ENCODE measurements at regions not wholly inside any gene's neighbourhood (a gene's known extent, or its start where the extent isn't known, plus 50 kb on each side); places are given as distances from the start of the nearest gene placed in this dataset.

DNA sequence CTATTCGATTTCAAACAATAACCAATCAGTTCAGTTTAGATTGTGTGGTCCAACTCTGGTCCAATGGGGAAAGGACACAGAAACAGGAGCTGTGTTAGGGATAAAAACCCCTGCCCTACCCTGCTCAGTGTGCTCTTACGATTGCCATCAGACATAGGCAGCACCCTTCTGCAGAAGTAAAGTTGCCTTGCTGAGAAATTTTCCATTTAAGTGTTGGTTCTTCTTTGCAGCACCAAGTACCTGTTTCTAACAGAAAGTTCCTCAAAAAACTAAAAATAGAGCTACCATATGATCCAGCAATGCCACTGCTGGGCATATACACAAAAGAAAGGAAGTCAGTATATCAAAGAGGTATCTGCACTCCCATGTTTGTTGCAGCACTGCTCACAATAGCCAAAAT, 206.2 kb upstream of the CNTN4 start:
- no peaks in the 10 kb centered on the region for H3K79me2 ChIP-seq (ENCODE audit: low read length)
- H3K4me3 ChIP-seq (ENCODE audit: low read length), result no peak overlapping the region
- no peaks in the 10 kb centered on the region for H3F3A ChIP-seq (ENCODE audit: insufficient read depth, low read length)
- no peak overlapping the region for H3K4me2 ChIP-seq (ENCODE audit: low read depth, low read length)
- no peaks in the 10 kb centered on the region for H3K4me1 ChIP-seq (ENCODE audit: low read length)
- H3K9ac ChIP-seq (ENCODE audit: low read length), result no peak overlapping the region
- DNase-seq, result no peak
- H4K20me1 ChIP-seq (ENCODE audit: insufficient read depth, low read length), result no peaks in the 10 kb centered on the region
- TF ChIP-seq EZH2 (optimal IDR thresholded peaks at IDR 0.05; ENCODE audit: low read depth, low read length), result no peak
- TF ChIP-seq, protein P1, sequence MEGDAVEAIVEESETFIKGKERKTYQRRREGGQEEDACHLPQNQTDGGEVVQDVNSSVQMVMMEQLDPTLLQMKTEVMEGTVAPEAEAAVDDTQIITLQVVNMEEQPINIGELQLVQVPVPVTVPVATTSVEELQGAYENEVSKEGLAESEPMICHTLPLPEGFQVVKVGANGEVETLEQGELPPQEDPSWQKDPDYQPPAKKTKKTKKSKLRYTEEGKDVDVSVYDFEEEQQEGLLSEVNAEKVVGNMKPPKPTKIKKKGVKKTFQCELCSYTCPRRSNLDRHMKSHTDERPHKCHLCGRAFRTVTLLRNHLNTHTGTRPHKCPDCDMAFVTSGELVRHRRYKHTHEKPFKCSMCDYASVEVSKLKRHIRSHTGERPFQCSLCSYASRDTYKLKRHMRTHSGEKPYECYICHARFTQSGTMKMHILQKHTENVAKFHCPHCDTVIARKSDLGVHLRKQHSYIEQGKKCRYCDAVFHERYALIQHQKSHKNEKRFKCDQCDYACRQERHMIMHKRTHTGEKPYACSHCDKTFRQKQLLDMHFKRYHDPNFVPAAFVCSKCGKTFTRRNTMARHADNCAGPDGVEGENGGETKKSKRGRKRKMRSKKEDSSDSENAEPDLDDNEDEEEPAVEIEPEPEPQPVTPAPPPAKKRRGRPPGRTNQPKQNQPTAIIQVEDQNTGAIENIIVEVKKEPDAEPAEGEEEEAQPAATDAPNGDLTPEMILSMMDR (IDR thresholded peaks at IDR 0.05; ENCODE audit: low read length), result no peak
- TF ChIP-seq EZH2phosphoT487 (IDR thresholded peaks at IDR 0.05; ENCODE audit: low read length), result no peak
- no peak overlapping the region for H2AFZ ChIP-seq (ENCODE audit: low read length)
- no peaks in the 10 kb centered on the region for H3K27me3 ChIP-seq (replicated peaks; ENCODE audit: insufficient read depth, low read length)
- no peaks in the 10 kb centered on the region for H3K36me3 ChIP-seq (replicated peaks; ENCODE audit: insufficient read depth, low read length)
- H3K9me2 ChIP-seq (replicated peaks; ENCODE audit: insufficient read depth, low read length), result no peaks in the 10 kb centered on the region
- no peaks in the 10 kb centered on the region for H3K9me3 ChIP-seq (replicated peaks; ENCODE audit: insufficient read depth, low read length)
- H3K27ac ChIP-seq (ENCODE audit: low read length), result no peak overlapping the region

DNA sequence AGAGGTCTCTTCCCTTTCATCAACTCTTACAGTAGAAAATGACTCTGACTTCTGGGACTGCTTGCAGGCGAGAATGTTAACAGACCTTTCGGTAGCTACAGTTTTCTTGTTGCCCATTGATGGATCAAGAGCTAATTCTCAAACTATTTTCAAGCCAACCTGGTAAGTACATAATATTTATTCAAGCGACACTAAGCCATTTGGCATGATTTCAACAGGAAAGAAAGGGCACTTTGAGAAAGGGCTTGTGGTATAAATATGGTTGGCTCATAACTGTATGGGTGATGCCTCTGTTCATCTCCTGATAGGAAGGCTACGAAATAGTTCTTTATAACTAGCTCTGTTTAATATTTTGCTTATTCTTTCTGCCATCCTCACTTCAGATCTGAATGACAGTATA, 196.2 kb upstream of the CNTN4 start:
- Histone ChIP-seq H3K79me2 (ENCODE audit: low read length) (no peaks in the 10 kb centered on the region), H3K36me3 (replicated peaks; ENCODE audit: insufficient read depth, low read length) (no peaks in the 10 kb centered on the region), H3K9me3 (replicated peaks; ENCODE audit: insufficient read depth, low read length) (no peaks in the 10 kb centered on the region), H3K9ac (ENCODE audit: low read length) (no peak overlapping the region), H3K4me1 (ENCODE audit: low read length) (no peaks in the 10 kb centered on the region), H3K27ac (ENCODE audit: low read length) (no peak overlapping the region), H3F3A (ENCODE audit: insufficient read depth, low read length) (no peaks in the 10 kb centered on the region), H4K20me1 (ENCODE audit: insufficient read depth, low read length) (no peaks in the 10 kb centered on the region), H3K4me2 (ENCODE audit: low read depth, low read length) (no peak overlapping the region), H3K27me3 (replicated peaks; ENCODE audit: insufficient read depth, low read length) (no peaks in the 10 kb centered on the region), H2AFZ (ENCODE audit: low read length) (no peak overlapping the region), H3K9me2 (replicated peaks; ENCODE audit: insufficient read depth, low read length) (no peaks in the 10 kb centered on the region), H3K4me3 (ENCODE audit: low read length) (no peak overlapping the region)
- TF ChIP-seq, protein P1 (IDR thresholded peaks at IDR 0.05; ENCODE audit: low read length), result no peak
- TF ChIP-seq EZH2 (optimal IDR thresholded peaks at IDR 0.05; ENCODE audit: low read depth, low read length) (no peak), EZH2phosphoT487 (IDR thresholded peaks at IDR 0.05; ENCODE audit: low read length) (no peak)
- DNase-seq, result no peak

DNA sequence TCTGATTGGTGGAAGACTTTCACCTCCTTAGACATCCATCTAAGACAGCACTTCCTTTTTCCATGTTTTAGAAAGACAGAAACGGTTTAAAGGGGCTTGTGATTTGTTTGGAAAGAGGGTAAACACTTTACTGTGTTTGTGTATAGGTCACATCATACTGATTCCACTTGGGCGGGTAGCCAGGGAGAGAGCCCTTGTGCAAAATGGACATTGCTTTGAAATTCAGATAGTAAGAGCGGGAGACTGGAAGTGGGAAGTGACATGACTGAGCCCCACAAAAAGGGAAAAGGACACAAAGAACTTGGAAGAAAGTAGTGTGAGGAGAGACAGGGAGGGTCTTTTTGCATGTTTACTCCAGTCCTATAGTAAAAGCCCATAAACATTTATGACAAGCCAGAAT, 195.6 kb upstream of the CNTN4 start:
- no peak overlapping the region for H3K9ac ChIP-seq (ENCODE audit: low read length)
- no peak for DNase-seq
- no peak overlapping the region for H3K4me3 ChIP-seq (ENCODE audit: low read length)
- H2AFZ ChIP-seq (ENCODE audit: low read length), result no peak overlapping the region
- no peaks in the 10 kb centered on the region for H3K27me3 ChIP-seq (replicated peaks; ENCODE audit: insufficient read depth, low read length)
- H3K36me3 ChIP-seq (replicated peaks; ENCODE audit: insufficient read depth, low read length), result no peaks in the 10 kb centered on the region
- no peak overlapping the region for H3K4me2 ChIP-seq (ENCODE audit: low read depth, low read length)
- no peaks in the 10 kb centered on the region for H3F3A ChIP-seq (ENCODE audit: insufficient read depth, low read length)
- H3K9me2 ChIP-seq (replicated peaks; ENCODE audit: insufficient read depth, low read length), result no peaks in the 10 kb centered on the region
- H4K20me1 ChIP-seq (ENCODE audit: insufficient read depth, low read length), result no peaks in the 10 kb centered on the region
- TF ChIP-seq EZH2 (optimal IDR thresholded peaks at IDR 0.05; ENCODE audit: low read depth, low read length), result no peak
- no peak overlapping the region for H3K27ac ChIP-seq (ENCODE audit: low read length)
- no peaks in the 10 kb centered on the region for H3K4me1 ChIP-seq (ENCODE audit: low read length)
- H3K9me3 ChIP-seq (replicated peaks; ENCODE audit: insufficient read depth, low read length), result no peaks in the 10 kb centered on the region
- H3K79me2 ChIP-seq (ENCODE audit: low read length), result no peaks in the 10 kb centered on the region

DNA sequence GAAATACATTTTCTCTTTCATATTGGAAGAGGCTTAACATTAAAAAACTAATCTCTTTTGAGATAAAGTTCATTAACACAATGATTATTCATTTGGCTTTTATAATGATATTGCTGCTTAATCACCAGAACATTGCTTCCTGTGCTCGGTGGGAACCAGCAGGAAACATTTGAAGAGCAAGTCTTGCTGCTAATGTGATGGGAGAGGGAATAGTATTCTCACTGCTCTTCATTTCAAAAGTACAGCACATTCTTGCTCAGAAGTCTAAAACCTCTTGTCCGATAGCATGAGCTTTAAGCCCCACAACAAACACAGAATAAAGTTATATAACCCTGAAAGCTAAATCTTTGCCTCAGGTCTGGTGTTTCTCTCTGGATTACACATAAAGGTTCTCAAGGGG, 190.8 kb upstream of the CNTN4 start:
- Histone ChIP-seq H3K9me2 (replicated peaks; ENCODE audit: insufficient read depth, low read length) (no peaks in the 10 kb centered on the region), H3K4me2 (ENCODE audit: low read depth, low read length) (no peak overlapping the region), H2AFZ (ENCODE audit: low read length) (no peak overlapping the region), H3K36me3 (replicated peaks; ENCODE audit: insufficient read depth, low read length) (no peaks in the 10 kb centered on the region), H4K20me1 (ENCODE audit: insufficient read depth, low read length) (no peaks in the 10 kb centered on the region), H3K4me3 (ENCODE audit: low read length) (no peak overlapping the region), H3K27me3 (replicated peaks; ENCODE audit: insufficient read depth, low read length) (no peaks in the 10 kb centered on the region), H3K27ac (ENCODE audit: low read length) (no peak overlapping the region), H3K9ac (ENCODE audit: low read length) (no peak overlapping the region), H3F3A (ENCODE audit: insufficient read depth, low read length) (no peaks in the 10 kb centered on the region), H3K79me2 (ENCODE audit: low read length) (no peaks in the 10 kb centered on the region), H3K9me3 (replicated peaks; ENCODE audit: insufficient read depth, low read length) (no peaks in the 10 kb centered on the region), H3K4me1 (ENCODE audit: low read length) (no peaks in the 10 kb centered on the region)
- DNase-seq, result no peak
- TF ChIP-seq EZH2 (optimal IDR thresholded peaks at IDR 0.05; ENCODE audit: low read depth, low read length), result no peak
- TF ChIP-seq EZH2phosphoT487 (IDR thresholded peaks at IDR 0.05; ENCODE audit: low read length), result no peak
- TF ChIP-seq, protein P1 (IDR thresholded peaks at IDR 0.05; ENCODE audit: low read length), result no peak
